ENCODE measurements at regions not wholly inside any gene's neighbourhood (a gene's known extent, or its start where the extent isn't known, plus 50 kb on each side); places are given as distances from the start of the nearest gene placed in this dataset.
A peak's percentile ranks its signal among the peaks of the same experiment; 100 is the strongest.

DNA sequence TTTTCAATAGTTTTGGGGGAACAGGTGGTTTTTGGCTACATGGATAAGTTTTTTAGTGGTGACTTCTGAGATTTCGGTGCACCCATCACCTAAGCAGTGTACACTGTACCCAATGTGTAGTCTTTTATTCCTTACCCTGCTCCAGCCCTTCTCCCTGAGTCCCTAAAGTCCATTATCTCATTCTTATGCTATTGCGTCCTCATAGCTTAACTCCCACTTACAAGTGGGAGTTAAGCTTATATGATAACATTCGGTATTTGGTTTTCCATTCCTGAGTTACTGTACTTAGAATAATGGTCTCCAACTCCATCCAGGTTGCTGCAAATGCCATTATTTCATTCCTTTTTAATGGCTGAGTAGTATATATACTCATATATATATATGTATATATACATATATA, 90.9 kb upstream of the ACSL3 start:
- TF ChIP-seq, protein P1, sequence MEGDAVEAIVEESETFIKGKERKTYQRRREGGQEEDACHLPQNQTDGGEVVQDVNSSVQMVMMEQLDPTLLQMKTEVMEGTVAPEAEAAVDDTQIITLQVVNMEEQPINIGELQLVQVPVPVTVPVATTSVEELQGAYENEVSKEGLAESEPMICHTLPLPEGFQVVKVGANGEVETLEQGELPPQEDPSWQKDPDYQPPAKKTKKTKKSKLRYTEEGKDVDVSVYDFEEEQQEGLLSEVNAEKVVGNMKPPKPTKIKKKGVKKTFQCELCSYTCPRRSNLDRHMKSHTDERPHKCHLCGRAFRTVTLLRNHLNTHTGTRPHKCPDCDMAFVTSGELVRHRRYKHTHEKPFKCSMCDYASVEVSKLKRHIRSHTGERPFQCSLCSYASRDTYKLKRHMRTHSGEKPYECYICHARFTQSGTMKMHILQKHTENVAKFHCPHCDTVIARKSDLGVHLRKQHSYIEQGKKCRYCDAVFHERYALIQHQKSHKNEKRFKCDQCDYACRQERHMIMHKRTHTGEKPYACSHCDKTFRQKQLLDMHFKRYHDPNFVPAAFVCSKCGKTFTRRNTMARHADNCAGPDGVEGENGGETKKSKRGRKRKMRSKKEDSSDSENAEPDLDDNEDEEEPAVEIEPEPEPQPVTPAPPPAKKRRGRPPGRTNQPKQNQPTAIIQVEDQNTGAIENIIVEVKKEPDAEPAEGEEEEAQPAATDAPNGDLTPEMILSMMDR (IDR thresholded peaks at IDR 0.05): no peak
- no peak for TF ChIP-seq POLR2A (IDR thresholded peaks at IDR 0.05)
- DNase-seq (no peak), ATAC-seq (no peak)
- H3K27ac ChIP-seq: no peak overlapping the region
- no peaks in the 10 kb centered on the region for H3K36me3 ChIP-seq
- no peaks in the 10 kb centered on the region for H3K9me3 ChIP-seq
- intact Hi-C loops (cut with DNase I): no loop called here
- no peaks in the 10 kb centered on the region for H3K4me1 ChIP-seq
- H3K4me3 ChIP-seq: no peak overlapping the region
- H3K27me3 ChIP-seq: no peaks in the 10 kb centered on the region
- 91% methylated on average over 2 of the region's 3 CpGs for WGBS (ENCODE audit: insufficient coverage, low coverage, low lambda C conversion rate, missing lambda C conversion rate)

DNA sequence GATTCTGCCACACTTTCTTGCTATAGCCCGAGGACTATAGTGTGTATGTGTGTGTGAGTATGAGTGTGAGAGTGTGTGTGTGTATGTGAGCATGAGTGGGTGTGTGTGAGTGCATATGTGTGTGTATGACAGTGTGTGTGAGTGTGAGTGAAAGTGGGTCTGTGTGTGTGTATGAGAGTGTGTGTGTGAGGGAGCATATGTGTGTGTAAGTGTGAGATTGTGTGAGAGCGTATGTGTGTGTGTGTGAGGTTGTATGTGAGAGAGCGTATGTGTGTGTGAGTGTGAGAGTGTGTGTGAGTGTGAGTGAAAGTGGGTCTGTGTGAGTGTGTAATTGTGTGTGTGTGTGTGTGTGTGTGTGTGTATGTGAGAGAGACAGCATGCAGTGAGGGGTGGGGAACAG, 89.0 kb upstream of the ACSL3 start:
- Histone ChIP-seq H3K4me1 (peaks cover 0 to 8% (median 3%) of the 10 kb centered on the region in 4 donors), H3K27me3 (no peaks in the 10 kb centered on the region), H3K27ac (no peak overlapping the region), H3K9me3 (no peaks in the 10 kb centered on the region), H3K36me3 (no peaks in the 10 kb centered on the region), H3K4me3 (no peak overlapping the region)
- TF ChIP-seq, protein P1 (IDR thresholded peaks at IDR 0.05): no peak
- TF ChIP-seq POLR2A (IDR thresholded peaks at IDR 0.05): no peak
- 91% methylated on average over 3 of the region's 3 CpGs for WGBS (ENCODE audit: insufficient coverage, low coverage, low lambda C conversion rate, missing lambda C conversion rate)
- DNase-seq (no peak), ATAC-seq (no peak)
- intact Hi-C loops (cut with DNase I): no loop called here

DNA sequence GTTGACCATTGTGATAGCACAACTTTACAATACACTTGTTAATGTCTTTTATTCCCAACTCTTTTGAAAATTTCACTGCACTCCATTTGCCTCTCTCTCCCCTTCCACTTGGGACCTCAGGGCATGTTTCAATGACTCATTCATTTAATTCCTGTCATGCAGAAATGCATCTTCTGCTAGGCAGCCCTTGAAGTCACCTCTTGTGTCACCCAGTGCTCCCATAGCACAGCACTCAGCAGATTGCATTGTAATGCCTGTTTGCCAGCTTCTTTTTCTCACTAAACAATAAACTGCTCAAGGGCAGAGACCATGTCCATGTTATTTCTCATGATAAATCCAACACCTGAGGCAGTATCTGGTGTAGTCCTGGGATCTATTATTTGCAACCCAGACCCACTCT, 85.9 kb upstream of the ACSL3 start:
- peaks cover 0 to 14% (median 5%) of the 10 kb centered on the region in 4 donors for H3K4me1 ChIP-seq
- intact Hi-C loops (cut with DNase I): no loop called here
- ATAC-seq: no peak

DNA sequence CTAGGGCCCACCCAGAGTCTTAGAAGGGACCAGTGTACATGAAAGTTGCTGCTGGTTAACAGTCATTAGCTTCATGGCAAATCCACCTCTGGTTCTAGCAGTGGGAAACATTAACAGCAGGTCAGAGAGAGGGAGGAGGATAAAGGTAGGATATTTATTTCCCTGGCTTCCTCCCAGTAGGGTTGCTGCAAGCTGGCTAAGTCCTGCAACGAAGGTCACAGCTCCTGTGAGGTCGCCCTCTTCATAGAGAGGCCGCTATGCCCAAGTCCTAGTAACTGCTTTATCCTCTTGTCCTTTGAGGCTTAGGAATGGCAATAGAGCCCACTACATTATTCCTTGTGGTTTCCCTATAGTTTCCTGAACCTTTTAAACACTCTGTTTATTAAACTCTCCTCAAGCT, 84.0 kb upstream of the ACSL3 start:
- DNase-seq (peak; percentile 24 to 67 (median 64)), ATAC-seq (peak; percentile 98 to 99 (median 98))
- Histone ChIP-seq H3K27me3 (no peaks in the 10 kb centered on the region), H3K9me3 (no peaks in the 10 kb centered on the region), H3K4me1 (peaks cover 0 to 14% (median 5%) of the 10 kb centered on the region in 4 donors), H3K36me3 (no peaks in the 10 kb centered on the region), H3K27ac (no peak overlapping the region), H3K4me3 (no peak overlapping the region)
- intact Hi-C loops (cut with DNase I): no loop called here
- no peak for TF ChIP-seq POLR2A (IDR thresholded peaks at IDR 0.05)
- TF ChIP-seq, protein P1 (IDR thresholded peaks at IDR 0.05): no peak
- WGBS (ENCODE audit: insufficient coverage, low coverage, low lambda C conversion rate, missing lambda C conversion rate): 20% methylated on average over 1 of the region's 3 CpGs

More for the DNA sequence above, 85.9 kb upstream of the ACSL3 start:
- Histone ChIP-seq H3K36me3 (no peaks in the 10 kb centered on the region), H3K4me3 (no peak overlapping the region), H3K27ac (no peak overlapping the region), H3K27me3 (no peaks in the 10 kb centered on the region), H3K9me3 (no peaks in the 10 kb centered on the region)
- no peak for TF ChIP-seq POLR2A (IDR thresholded peaks at IDR 0.05)
- TF ChIP-seq, protein P1 (IDR thresholded peaks at IDR 0.05): no peak
- no peak for DNase-seq

DNA sequence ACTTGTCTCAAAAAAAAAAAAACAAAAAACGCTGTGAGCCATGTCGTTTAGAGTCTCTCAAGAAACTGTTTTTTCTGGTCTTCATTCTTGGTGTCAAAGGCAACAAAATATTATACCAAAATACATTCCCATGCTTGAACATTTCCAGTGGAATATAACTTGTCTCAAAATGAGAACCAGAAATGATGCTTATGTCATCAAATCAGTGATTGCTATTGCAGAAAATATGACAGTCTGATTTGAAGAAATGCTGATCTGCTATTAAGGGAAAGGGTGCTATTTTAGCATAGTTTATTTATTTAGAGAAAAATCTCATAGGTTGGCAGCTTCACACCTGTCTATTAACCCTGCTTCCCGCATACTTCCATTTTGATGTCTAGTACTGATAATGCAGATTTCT, 82.4 kb upstream of the ACSL3 start:
- H3K4me3 ChIP-seq: no peak overlapping the region
- H3K27ac ChIP-seq: no peak overlapping the region
- ATAC-seq (no peak), DNase-seq (no peak)
- H3K9me3 ChIP-seq: no peaks in the 10 kb centered on the region
- peaks cover 0 to 14% (median 5%) of the 10 kb centered on the region in 4 donors for H3K4me1 ChIP-seq
- 81% methylated on average over 3 of the region's 3 CpGs for WGBS (ENCODE audit: insufficient coverage, low coverage, low lambda C conversion rate, missing lambda C conversion rate)
- H3K36me3 ChIP-seq: no peaks in the 10 kb centered on the region
- no peaks in the 10 kb centered on the region for H3K27me3 ChIP-seq
- TF ChIP-seq, protein P1 (IDR thresholded peaks at IDR 0.05): no peak
- no peak for TF ChIP-seq POLR2A (IDR thresholded peaks at IDR 0.05)
- intact Hi-C loops (cut with DNase I): no loop called here

Data from right lobe of liver (tissue), 6 donors.